NB4 (cell line): ENCODE measurements at regions not wholly inside any gene's neighbourhood (a gene's known extent, or its start where the extent isn't known, plus 50 kb on each side); places are given as distances from the start of the nearest gene placed in this dataset.

ENCODE experiments used
- CTCF ChIP-seq: IDR thresholded peaks from one replicate; pipeline ENCODE4 v1.5.1; 2012; ENCODE audit warnings: low read depth, low read length
- MYC ChIP-seq: IDR thresholded peaks from 2 replicates; pipeline ENCODE4 v1.6.1; 2011; ENCODE audit warnings: low read depth, low read length
- POLR2A ChIP-seq: IDR thresholded peaks from 2 replicates; pipeline ENCODE4 v1.6.1; 2011; ENCODE audit warnings: mild to moderate bottlenecking; ENCODE audit not compliant: insufficient read length; ENCODE audit errors: extremely low read depth
- TF ChIP-seq, protein P1 (sequence below): IDR thresholded peaks from 2 replicates; pipeline ENCODE4 v1.6.1; 2011; ENCODE audit warnings: low read depth, low read length

GRCh38 chr13:54185101-54185500, 1156.5 kb downstream of the OLFM4 start:
- TF ChIP-seq CTCF (no peak), MYC (no peak), POLR2A (no peak)
- TF ChIP-seq, protein P1, sequence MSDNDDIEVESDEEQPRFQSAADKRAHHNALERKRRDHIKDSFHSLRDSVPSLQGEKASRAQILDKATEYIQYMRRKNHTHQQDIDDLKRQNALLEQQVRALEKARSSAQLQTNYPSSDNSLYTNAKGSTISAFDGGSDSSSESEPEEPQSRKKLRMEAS, result no peak
